ENCODE measurements at regions not wholly inside any gene's neighbourhood (a gene's known extent, or its start where the extent isn't known, plus 50 kb on each side); places are given as distances from the start of the nearest gene placed in this dataset.

- TF ChIP-seq CTCF (IDR thresholded peaks at IDR 0.05) = no peak
- TF ChIP-seq ZFX (IDR thresholded peaks at IDR 0.05; ENCODE audit: borderline replicate concordance) = no peak
These were observed 248.6 kb downstream of the AASDHPPT start for GRCh38 chr11:106326087-106326486.

Data from 22Rv1 (cell line).